SK-N-SH (cell line): ENCODE measurements at regions not wholly inside any gene's neighbourhood (a gene's known extent, or its start where the extent isn't known, plus 50 kb on each side); places are given as distances from the start of the nearest gene placed in this dataset.

Experiments
- CHD2 ChIP-seq: fragments of 150-350 bp; IDR thresholded peaks from 2 replicates; pipeline ENCODE4 v1.6.1; 2018; ENCODE audit warnings: low read length; ENCODE audit not compliant: partially characterized antibody
- ELF1 ChIP-seq: IDR thresholded peaks from 2 replicates; pipeline ENCODE4 v1.4.0; 2012
- EZH2phosphoT487 ChIP-seq: fragments of 200-600 bp; sonication (generic); IDR thresholded peaks from 2 replicates; pipeline ENCODE4 v1.6.1; 2017; ENCODE audit warnings: low read depth, mixed run types, mild to moderate bottlenecking, antibody characterized with exemption, moderate library complexity, borderline replicate concordance
- FOXM1 ChIP-seq: IDR thresholded peaks from 2 replicates; pipeline ENCODE4 v1.4.0; 2012; ENCODE audit warnings: low read depth, mild to moderate bottlenecking
- JUND ChIP-seq: IDR thresholded peaks from 2 replicates; pipeline ENCODE4 v1.4.0; 2012
- NFIC ChIP-seq: IDR thresholded peaks from 2 replicates; pipeline ENCODE4 v1.4.0; 2012; ENCODE audit warnings: borderline replicate concordance
- POLR2AphosphoS5 ChIP-seq: IDR thresholded peaks from 2 replicates; pipeline ENCODE4 v1.6.1; 2012; ENCODE audit warnings: low read depth, low read length
- RFX5 ChIP-seq: IDR thresholded peaks from 2 replicates; pipeline ENCODE4 v1.6.1; 2012; ENCODE audit warnings: mild to moderate bottlenecking, improper control_type of control experiment, low read length
- SIN3A ChIP-seq: IDR thresholded peaks from 2 replicates; pipeline ENCODE4 v1.6.1; 2012; ENCODE audit warnings: low read depth, mild to moderate bottlenecking, low read length, moderate library complexity, borderline replicate concordance
- SMC3 ChIP-seq: IDR thresholded peaks from 2 replicates; pipeline ENCODE4 v1.6.1; 2012; ENCODE audit warnings: low read depth, low read length, improper control_type of control experiment
- TF ChIP-seq, protein P1 (sequence below): fragments of 200-600 bp; sonication (generic); IDR thresholded peaks from 2 replicates; pipeline ENCODE4 v1.6.1; 2017; ENCODE audit warnings: antibody characterized with exemption, mild to moderate bottlenecking, moderate library complexity
- TF ChIP-seq, protein P2 (sequence below): IDR thresholded peaks from 2 replicates; pipeline ENCODE4 v1.4.0; 2012; ENCODE audit warnings: low read depth, borderline replicate concordance
- TF ChIP-seq, protein P3 (sequence below): fragments of 150-350 bp; IDR thresholded peaks from 2 replicates; pipeline ENCODE4 v1.6.1; 2017; ENCODE audit warnings: antibody characterized with exemption, low read length, low read depth, borderline replicate concordance

DNA sequence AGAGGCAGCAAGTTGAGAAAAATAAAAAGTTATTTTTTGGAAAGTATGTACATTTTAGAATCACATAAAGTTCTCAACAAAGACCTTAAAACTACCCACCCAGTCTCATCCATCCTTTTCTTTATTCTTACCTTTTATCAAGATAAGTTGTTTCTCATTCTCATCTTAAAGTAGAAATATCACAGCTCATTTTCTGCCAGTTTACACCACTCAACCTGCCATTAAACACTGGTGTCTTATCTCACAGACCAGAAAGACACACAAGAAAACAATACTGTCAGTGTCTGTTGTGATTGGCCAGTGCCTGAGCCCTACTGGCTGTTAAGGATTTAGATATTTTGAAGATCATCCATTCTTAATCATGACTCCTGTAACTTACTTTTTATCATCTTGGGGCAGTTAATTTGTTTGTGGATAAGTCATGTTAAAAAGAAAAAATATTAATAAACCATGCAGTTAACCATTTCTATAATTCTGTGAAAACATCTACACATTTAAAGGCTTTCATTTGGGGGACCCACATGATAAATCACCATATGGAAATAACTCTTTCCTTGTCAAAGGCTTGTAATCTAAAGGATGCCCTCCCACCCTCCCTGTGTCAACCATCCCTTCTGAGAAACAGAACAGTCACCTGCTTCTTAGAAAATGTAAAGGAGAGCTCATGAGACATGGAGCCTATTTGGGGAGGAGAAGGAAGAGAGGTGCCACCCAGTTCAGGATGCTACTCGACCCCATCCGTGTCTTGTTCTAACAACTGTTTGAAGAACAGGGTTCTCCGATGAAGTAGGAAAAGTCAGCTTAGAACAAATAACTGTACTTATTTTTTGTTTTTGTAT lies 897.2 kb upstream of the INTU start:
- TF ChIP-seq NFIC (no peak), RFX5 (no peak), SMC3 (no peak), JUND (no peak), SIN3A (no peak), POLR2AphosphoS5 (no peak), FOXM1 (no peak), CHD2 (no peak), ELF1 (no peak), EZH2phosphoT487 (no peak)
- TF ChIP-seq, protein P1, sequence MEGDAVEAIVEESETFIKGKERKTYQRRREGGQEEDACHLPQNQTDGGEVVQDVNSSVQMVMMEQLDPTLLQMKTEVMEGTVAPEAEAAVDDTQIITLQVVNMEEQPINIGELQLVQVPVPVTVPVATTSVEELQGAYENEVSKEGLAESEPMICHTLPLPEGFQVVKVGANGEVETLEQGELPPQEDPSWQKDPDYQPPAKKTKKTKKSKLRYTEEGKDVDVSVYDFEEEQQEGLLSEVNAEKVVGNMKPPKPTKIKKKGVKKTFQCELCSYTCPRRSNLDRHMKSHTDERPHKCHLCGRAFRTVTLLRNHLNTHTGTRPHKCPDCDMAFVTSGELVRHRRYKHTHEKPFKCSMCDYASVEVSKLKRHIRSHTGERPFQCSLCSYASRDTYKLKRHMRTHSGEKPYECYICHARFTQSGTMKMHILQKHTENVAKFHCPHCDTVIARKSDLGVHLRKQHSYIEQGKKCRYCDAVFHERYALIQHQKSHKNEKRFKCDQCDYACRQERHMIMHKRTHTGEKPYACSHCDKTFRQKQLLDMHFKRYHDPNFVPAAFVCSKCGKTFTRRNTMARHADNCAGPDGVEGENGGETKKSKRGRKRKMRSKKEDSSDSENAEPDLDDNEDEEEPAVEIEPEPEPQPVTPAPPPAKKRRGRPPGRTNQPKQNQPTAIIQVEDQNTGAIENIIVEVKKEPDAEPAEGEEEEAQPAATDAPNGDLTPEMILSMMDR = no peak
- TF ChIP-seq, protein P2, sequence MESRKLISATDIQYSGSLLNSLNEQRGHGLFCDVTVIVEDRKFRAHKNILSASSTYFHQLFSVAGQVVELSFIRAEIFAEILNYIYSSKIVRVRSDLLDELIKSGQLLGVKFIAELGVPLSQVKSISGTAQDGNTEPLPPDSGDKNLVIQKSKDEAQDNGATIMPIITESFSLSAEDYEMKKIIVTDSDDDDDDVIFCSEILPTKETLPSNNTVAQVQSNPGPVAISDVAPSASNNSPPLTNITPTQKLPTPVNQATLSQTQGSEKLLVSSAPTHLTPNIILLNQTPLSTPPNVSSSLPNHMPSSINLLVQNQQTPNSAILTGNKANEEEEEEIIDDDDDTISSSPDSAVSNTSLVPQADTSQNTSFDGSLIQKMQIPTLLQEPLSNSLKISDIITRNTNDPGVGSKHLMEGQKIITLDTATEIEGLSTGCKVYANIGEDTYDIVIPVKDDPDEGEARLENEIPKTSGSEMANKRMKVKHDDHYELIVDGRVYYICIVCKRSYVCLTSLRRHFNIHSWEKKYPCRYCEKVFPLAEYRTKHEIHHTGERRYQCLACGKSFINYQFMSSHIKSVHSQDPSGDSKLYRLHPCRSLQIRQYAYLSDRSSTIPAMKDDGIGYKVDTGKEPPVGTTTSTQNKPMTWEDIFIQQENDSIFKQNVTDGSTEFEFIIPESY = no peak
- TF ChIP-seq, protein P3, sequence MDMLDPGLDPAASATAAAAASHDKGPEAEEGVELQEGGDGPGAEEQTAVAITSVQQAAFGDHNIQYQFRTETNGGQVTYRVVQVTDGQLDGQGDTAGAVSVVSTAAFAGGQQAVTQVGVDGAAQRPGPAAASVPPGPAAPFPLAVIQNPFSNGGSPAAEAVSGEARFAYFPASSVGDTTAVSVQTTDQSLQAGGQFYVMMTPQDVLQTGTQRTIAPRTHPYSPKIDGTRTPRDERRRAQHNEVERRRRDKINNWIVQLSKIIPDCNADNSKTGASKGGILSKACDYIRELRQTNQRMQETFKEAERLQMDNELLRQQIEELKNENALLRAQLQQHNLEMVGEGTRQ = no peak
